Caco-2 (cell line): ENCODE measurements at regions not wholly inside any gene's neighbourhood (a gene's known extent, or its start where the extent isn't known, plus 50 kb on each side); places are given as distances from the start of the nearest gene placed in this dataset.

Source experiments
- BruUV-seq: library from RNA; stranded (reverse); fragments of 400-500 nt; replicated peaks from 2 replicates; lab custom pipeline; 2021; lab: Mats Ljungman, UMichigan
- CTCF ChIA-PET: fragments of 300-600 bp; sonication (Branson Sonifier 250); formaldehyde crosslinking; loops from one replicate; lab custom pipeline; 2022; ENCODE audit warnings: antibody characterized with exemption; lab: Charles Lee
- POLR2A ChIA-PET: fragments of 300-600 bp; sonication (Branson Sonifier 250); formaldehyde crosslinking; loops from one replicate; lab custom pipeline; 2022; ENCODE audit warnings: antibody characterized with exemption; lab: Charles Lee
- DNase-seq, 2 experiments: peaks; one replicate each; pipeline versions ENCODE4 v3.0.0 to v3.0.0-alpha.2; 2020 to 2022
- H3K27me3 ChIP-seq: replicated peaks from 2 replicates; pipeline ENCODE4 v1.6.0; 2011; ENCODE audit warnings: low read length; ENCODE audit not compliant: control insufficient read depth, insufficient read depth
- H3K36me3 ChIP-seq: 2 replicates; pipeline ENCODE4 v1.5.1; 2011; ENCODE audit warnings: low read length; ENCODE audit not compliant: control insufficient read depth, insufficient read depth
- H3K4me1 ChIP-seq: fragments of 250-450 bp; sonication (Bioruptor Pico); 2 replicates; pipeline ENCODE4 v1.5.1; 2020; ENCODE audit warnings: mild to moderate bottlenecking
- H3K4me3 ChIP-seq: 2 replicates; pipeline ENCODE4 v1.5.1; 2011; ENCODE audit warnings: low read depth, mild to moderate bottlenecking, control low read depth, low read length
- H3K9me3 ChIP-seq: fragments of 250-450 bp; sonication (Bioruptor Pico); 2 replicates; pipeline ENCODE4 v1.5.1; 2020; ENCODE audit warnings: mild to moderate bottlenecking, moderate library complexity
- H3K27ac Mint-ChIP-seq: one replicate; pipeline ENCODE4 v1.8.0; 2022; ENCODE audit warnings: mixed read lengths; ENCODE audit not compliant: unreplicated experiment
- H3K27me3 Mint-ChIP-seq: one replicate; pipeline ENCODE4 v1.8.0; 2022; ENCODE audit warnings: mixed read lengths; ENCODE audit not compliant: insufficient read depth, unreplicated experiment
- H3K36me3 Mint-ChIP-seq: one replicate; pipeline ENCODE4 v1.8.0; 2022; ENCODE audit warnings: mild to moderate bottlenecking, mixed read lengths; ENCODE audit not compliant: insufficient read depth, unreplicated experiment
- H3K4me1 Mint-ChIP-seq: one replicate; pipeline ENCODE4 v1.8.0; 2022; ENCODE audit warnings: low read depth, mixed read lengths; ENCODE audit not compliant: unreplicated experiment
- H3K4me3 Mint-ChIP-seq: one replicate; pipeline ENCODE4 v1.8.0; 2022; ENCODE audit warnings: mild to moderate bottlenecking, moderate library complexity, mixed read lengths; ENCODE audit not compliant: unreplicated experiment
- H3K9me3 Mint-ChIP-seq: one replicate; pipeline ENCODE4 v1.8.0; 2022; ENCODE audit warnings: mixed read lengths; ENCODE audit not compliant: unreplicated experiment
- intact Hi-C: fragments of 100-400 bp; cut with micrococcal nuclease; formaldehyde crosslinking; loops from one replicate; pipeline ENCODE4 v1.10.0; 2022; ENCODE audit not compliant: unreplicated experiment
- TF ChIP-seq, protein P1 (sequence below), 2 experiments: fragments of 200-600 bp in 1 of 2; IDR thresholded peaks; 1 replicate in 1 of 2; 2 replicates in 1 of 2; pipeline versions ENCODE4 v1.5.1 to v1.8.0; 2011 to 2022; ENCODE audit warnings: antibody characterized with exemption in 1 of 2, control low read depth in 1 of 2, inconsistent platforms in 1 of 2, low read depth in 1 of 2, low read length in 1 of 2, mild to moderate bottlenecking in 1 of 2, moderate library complexity in 1 of 2; ENCODE audit not compliant: insufficient read depth in 1 of 2, severe bottlenecking in 1 of 2, unreplicated experiment in 1 of 2

DNA sequence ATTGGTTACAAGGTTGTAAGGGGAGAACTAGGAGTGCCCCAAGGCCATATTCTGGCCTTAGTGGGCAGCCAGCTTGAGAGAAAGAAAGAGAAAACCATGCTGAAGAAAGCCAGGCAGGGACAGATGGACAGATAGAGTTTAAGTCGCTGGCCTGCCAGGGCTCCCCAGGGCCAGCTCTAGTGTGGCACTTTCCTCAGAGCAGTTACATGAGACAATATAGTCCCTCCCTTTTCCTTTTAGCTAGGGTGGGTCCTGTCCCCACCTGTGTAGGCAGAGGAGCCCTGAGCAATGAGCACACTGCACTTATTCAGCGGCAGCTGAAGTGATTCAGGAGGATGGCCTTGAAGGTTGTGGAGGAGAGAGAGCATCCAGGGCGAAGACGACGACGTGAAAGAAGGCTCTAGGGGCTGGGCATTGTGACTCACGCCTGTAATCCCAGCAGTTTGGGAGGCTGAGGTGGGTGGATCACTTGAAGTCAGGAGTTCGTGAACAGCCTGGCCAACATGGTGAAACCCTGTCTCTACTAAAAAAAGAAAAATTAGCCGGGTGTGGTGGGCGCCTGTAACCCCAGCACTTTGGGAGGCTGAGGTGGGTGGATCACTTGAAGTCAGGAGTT lies 152.0 kb upstream of the SLC1A4 start:
- no peaks in the 10 kb centered on the region for H3K4me1 ChIP-seq
- BruUV-seq: no TSS peak
- Mint-ChIP-seq H3K9me3 (no peaks in the 10 kb centered on the region), H3K36me3 (no peaks in the 10 kb centered on the region), H3K4me3 (no peak overlapping the region), H3K27ac (no peak overlapping the region), H3K27me3 (no peaks in the 10 kb centered on the region), H3K4me1 (peaks cover 19% of the 10 kb centered on the region)
- CTCF ChIA-PET: no interaction called here
- H3K27me3 ChIP-seq: no peaks in the 10 kb centered on the region
- no peak overlapping the region for H3K4me3 ChIP-seq
- TF ChIP-seq, protein P1, sequence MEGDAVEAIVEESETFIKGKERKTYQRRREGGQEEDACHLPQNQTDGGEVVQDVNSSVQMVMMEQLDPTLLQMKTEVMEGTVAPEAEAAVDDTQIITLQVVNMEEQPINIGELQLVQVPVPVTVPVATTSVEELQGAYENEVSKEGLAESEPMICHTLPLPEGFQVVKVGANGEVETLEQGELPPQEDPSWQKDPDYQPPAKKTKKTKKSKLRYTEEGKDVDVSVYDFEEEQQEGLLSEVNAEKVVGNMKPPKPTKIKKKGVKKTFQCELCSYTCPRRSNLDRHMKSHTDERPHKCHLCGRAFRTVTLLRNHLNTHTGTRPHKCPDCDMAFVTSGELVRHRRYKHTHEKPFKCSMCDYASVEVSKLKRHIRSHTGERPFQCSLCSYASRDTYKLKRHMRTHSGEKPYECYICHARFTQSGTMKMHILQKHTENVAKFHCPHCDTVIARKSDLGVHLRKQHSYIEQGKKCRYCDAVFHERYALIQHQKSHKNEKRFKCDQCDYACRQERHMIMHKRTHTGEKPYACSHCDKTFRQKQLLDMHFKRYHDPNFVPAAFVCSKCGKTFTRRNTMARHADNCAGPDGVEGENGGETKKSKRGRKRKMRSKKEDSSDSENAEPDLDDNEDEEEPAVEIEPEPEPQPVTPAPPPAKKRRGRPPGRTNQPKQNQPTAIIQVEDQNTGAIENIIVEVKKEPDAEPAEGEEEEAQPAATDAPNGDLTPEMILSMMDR (IDR thresholded peaks at IDR 0.05; ENCODE audit: insufficient read depth in 1 of 2, low read depth in 1 of 2, low read length in 1 of 2, severe bottlenecking in 1 of 2, unreplicated experiment in 1 of 2): no peak
- H3K9me3 ChIP-seq: no peaks in the 10 kb centered on the region
- intact Hi-C loops: no loop called here
- POLR2A ChIA-PET: no interaction called here
- no peaks in the 10 kb centered on the region for H3K36me3 ChIP-seq
- no peak for DNase-seq

DNA sequence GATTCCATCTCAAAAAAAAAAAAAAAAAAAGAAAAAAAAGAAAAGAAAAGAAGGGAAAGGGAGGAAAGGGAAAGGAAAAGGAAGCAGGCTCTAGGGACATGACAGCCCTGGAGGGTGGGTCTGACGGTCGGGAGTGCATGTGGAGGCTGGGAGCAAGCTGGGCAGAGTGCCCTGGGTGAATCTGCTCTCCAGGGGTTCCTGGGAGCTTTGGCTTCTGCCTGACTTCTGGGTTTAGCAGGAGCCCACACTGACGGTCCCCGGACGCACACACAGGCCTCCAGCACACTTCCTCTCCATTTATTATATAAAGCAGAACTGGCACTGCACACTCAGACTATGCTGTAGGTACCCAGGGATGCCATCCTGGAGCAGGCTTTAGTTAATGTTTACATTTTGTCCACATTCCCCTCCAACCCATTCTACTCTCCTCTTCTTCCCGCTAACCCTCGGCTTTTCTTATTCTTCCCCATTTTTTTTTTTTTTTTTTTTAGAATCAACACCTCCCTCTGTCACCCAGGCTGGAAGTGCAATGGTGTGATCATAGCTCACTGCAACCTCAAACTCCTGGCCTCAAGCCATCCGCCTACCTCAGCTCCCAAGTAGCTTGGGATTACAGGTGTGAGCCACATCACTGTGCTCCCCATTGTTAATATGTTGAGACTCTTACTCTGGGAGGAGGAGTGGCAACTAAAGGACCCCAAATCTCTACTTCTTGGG lies 151.1 kb upstream of the SLC1A4 start:
- Mint-ChIP-seq H3K36me3 (no peaks in the 10 kb centered on the region), H3K4me3 (no peak overlapping the region), H3K27me3 (no peaks in the 10 kb centered on the region), H3K27ac (no peak overlapping the region), H3K9me3 (no peaks in the 10 kb centered on the region), H3K4me1 (peaks cover 19% of the 10 kb centered on the region)
- H3K4me3 ChIP-seq: no peak overlapping the region
- CTCF ChIA-PET: no interaction called here
- no peaks in the 10 kb centered on the region for H3K4me1 ChIP-seq
- BruUV-seq: no TSS peak
- intact Hi-C loops: no loop called here
- TF ChIP-seq, protein P1 (IDR thresholded peaks at IDR 0.05; ENCODE audit: insufficient read depth in 1 of 2, low read depth in 1 of 2, low read length in 1 of 2, severe bottlenecking in 1 of 2, unreplicated experiment in 1 of 2): no peak
- no peaks in the 10 kb centered on the region for H3K27me3 ChIP-seq
- DNase-seq: no peak
- no peaks in the 10 kb centered on the region for H3K36me3 ChIP-seq
- POLR2A ChIA-PET: no interaction called here
- no peaks in the 10 kb centered on the region for H3K9me3 ChIP-seq

DNA sequence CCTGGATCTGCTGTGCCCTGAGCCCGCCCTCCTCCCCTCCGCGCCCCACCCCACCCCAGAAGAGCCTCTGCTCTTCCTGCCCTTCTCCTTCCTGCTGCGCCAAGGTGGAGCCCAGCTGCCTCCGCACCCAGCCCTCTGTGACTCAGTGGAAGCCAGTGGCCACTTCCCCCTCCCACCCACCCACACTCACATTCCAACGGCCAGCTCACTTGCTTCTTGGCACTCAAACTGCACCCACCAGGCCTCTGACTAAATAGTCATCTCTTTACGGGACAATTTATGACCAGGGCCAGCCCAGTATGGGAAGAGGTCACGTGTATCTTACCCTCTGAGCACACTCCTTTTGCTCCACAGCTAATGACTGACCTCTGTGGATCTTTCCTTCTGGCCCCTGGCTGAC lies 150.4 kb upstream of the SLC1A4 start:
- DNase-seq: no peak
- intact Hi-C loops: no loop called here

More for the DNA sequence above, 150.4 kb upstream of the SLC1A4 start:
- ChIA-PET POLR2A (interaction anchor here (0.5 kb wide), 1 partner anchor 11 kb away, joined by 3 read pairs; no protein-coding TSS in a partner anchor), CTCF (interaction anchor here (0.6 to 0.7 kb wide), 2 partner anchors 41 to 88 kb away, joined by 3 read pairs; no protein-coding TSS in a partner anchor)
- H3K4me1 ChIP-seq: no peaks in the 10 kb centered on the region
- H3K9me3 Mint-ChIP-seq: no peaks in the 10 kb centered on the region
- H3K27ac Mint-ChIP-seq: no peak overlapping the region
- no peaks in the 10 kb centered on the region for H3K27me3 ChIP-seq
- no peaks in the 10 kb centered on the region for H3K36me3 Mint-ChIP-seq
- no peaks in the 10 kb centered on the region for H3K9me3 ChIP-seq
- peaks cover 12% of the 10 kb centered on the region for H3K4me1 Mint-ChIP-seq
- no peak overlapping the region for H3K4me3 ChIP-seq
- H3K4me3 Mint-ChIP-seq: no peak overlapping the region
- H3K36me3 ChIP-seq: no peaks in the 10 kb centered on the region
- H3K27me3 Mint-ChIP-seq: no peaks in the 10 kb centered on the region
- no TSS peak for BruUV-seq
- TF ChIP-seq, protein P1 (IDR thresholded peaks at IDR 0.05; ENCODE audit: insufficient read depth in 1 of 2, low read depth in 1 of 2, low read length in 1 of 2, severe bottlenecking in 1 of 2, unreplicated experiment in 1 of 2): no peak
